Activated CD8-positive, alpha-beta T cell treated with anti-CD3 and anti-CD28 coated beads for 36 hours (primary cell): ENCODE measurements at regions not wholly inside any gene's neighbourhood (a gene's known extent, or its start where the extent isn't known, plus 50 kb on each side); places are given as distances from the start of the nearest gene placed in this dataset.
A peak's percentile ranks its signal among the peaks of the same experiment; 100 is the strongest.

Experiments used
- ATAC-seq: fragments of 200-7000 bp; cut with Tn5 transposase; one replicate; pipeline ENCODE4 v1.10.0; 2021; ENCODE audit warnings: mild to moderate bottlenecking, moderate library complexity
- CTCF ChIA-PET: fragments of 350-600 bp; sonication (Branson Sonifier 250); formaldehyde crosslinking; loops from one replicate; lab custom pipeline; 2021; ENCODE audit warnings: antibody characterized with exemption; lab: Charles Lee
- POLR2A ChIA-PET: fragments of 350-600 bp; sonication (Branson Sonifier 250); formaldehyde crosslinking; loops from one replicate; lab custom pipeline; 2021; ENCODE audit warnings: antibody characterized with exemption; lab: Charles Lee
- DNase-seq: peaks from one replicate; pipeline ENCODE4 v3.0.0-alpha.2; 2020
- H3K27ac Mint-ChIP-seq: one replicate; pipeline ENCODE4 v1.8.0; 2021; ENCODE audit warnings: mild to moderate bottlenecking, mixed read lengths
- H3K27me3 Mint-ChIP-seq: one replicate; pipeline ENCODE4 v1.8.0; 2021; ENCODE audit warnings: mixed read lengths
- H3K36me3 Mint-ChIP-seq: one replicate; pipeline ENCODE4 v1.8.0; 2021; ENCODE audit warnings: low read depth, mixed read lengths
- H3K4me1 Mint-ChIP-seq: one replicate; pipeline ENCODE4 v1.8.0; 2021; ENCODE audit warnings: low read depth, mixed read lengths
- H3K4me3 Mint-ChIP-seq: one replicate; pipeline ENCODE4 v1.8.0; 2021; ENCODE audit warnings: mild to moderate bottlenecking, moderate library complexity, mixed read lengths
- H3K9me3 Mint-ChIP-seq: one replicate; pipeline ENCODE4 v1.8.0; 2021; ENCODE audit warnings: mixed read lengths
- CTCF ChIP-seq: fragments of 200-600 bp; IDR thresholded peaks from one replicate; pipeline ENCODE4 v1.8.0; 2022; ENCODE audit warnings: antibody characterized with exemption, mild to moderate bottlenecking
- intact Hi-C: fragments of 100-400 bp; cut with micrococcal nuclease; formaldehyde crosslinking; loops from one replicate; pipeline ENCODE4 v1.10.0; 2022

- H3K27me3 Mint-ChIP-seq, result no peaks in the 10 kb centered on the region
These were observed 189.7 kb downstream of the FSCB start for GRCh38 chr14:44317441-44317746.

GRCh38 chr14:44316647-44317440 lies 190.2 kb downstream of the FSCB start:
- POLR2A ChIA-PET, result no interaction called here

More at GRCh38 chr14:44317441-44317746, 189.7 kb downstream of the FSCB start:
- no peak for TF ChIP-seq CTCF
- POLR2A ChIA-PET, result no interaction called here
- intact Hi-C loops, result no loop called here
- DNase-seq, result no peak
- Mint-ChIP-seq H3K27ac (no peak overlapping the region), H3K36me3 (no peaks in the 10 kb centered on the region), H3K4me3 (no peak overlapping the region), H3K9me3 (peaks cover 10% of the 10 kb centered on the region), H3K4me1 (no peaks in the 10 kb centered on the region)
- ATAC-seq, result no peak
- CTCF ChIA-PET, result no interaction called here

GRCh38 chr14:44309331-44309730 lies 197.8 kb downstream of the FSCB start:
- CTCF ChIA-PET, result no interaction called here

More at GRCh38 chr14:44316647-44317440, 190.2 kb downstream of the FSCB start:
- H3K4me3 Mint-ChIP-seq, result no peak overlapping the region
- no peak overlapping the region for H3K27ac Mint-ChIP-seq
- H3K4me1 Mint-ChIP-seq, result no peaks in the 10 kb centered on the region
- CTCF ChIA-PET, result no interaction called here
- ATAC-seq (peak; percentile 94), DNase-seq (peak; percentile 55)
- intact Hi-C loops, result no loop called here
- peaks cover 10% of the 10 kb centered on the region for H3K9me3 Mint-ChIP-seq
- no peaks in the 10 kb centered on the region for H3K27me3 Mint-ChIP-seq
- H3K36me3 Mint-ChIP-seq, result no peaks in the 10 kb centered on the region
- no peak for TF ChIP-seq CTCF

GRCh38 chr14:44300916-44301315 lies 206.2 kb downstream of the FSCB start:
- Mint-ChIP-seq H3K27me3 (no peaks in the 10 kb centered on the region), H3K27ac (no peak overlapping the region), H3K9me3 (peaks cover 7% of the 10 kb centered on the region), H3K4me1 (no peaks in the 10 kb centered on the region), H3K4me3 (no peak overlapping the region), H3K36me3 (no peaks in the 10 kb centered on the region)
- DNase-seq, result no peak
- ChIA-PET CTCF (no interaction called here), POLR2A (no interaction called here)
- TF ChIP-seq CTCF, result no peak
- intact Hi-C loops, result no loop called here
- ATAC-seq, result no peak

More at GRCh38 chr14:44309331-44309730, 197.8 kb downstream of the FSCB start:
- H3K9me3 Mint-ChIP-seq, result peaks cover 10% of the 10 kb centered on the region
- POLR2A ChIA-PET, result no interaction called here
- DNase-seq, result no peak
- no peak for TF ChIP-seq CTCF
- intact Hi-C loops, result no loop called here
- H3K4me1 Mint-ChIP-seq, result no peaks in the 10 kb centered on the region
- H3K36me3 Mint-ChIP-seq, result no peaks in the 10 kb centered on the region
- ATAC-seq, result no peak
- H3K27me3 Mint-ChIP-seq, result no peaks in the 10 kb centered on the region
- no peak overlapping the region for H3K4me3 Mint-ChIP-seq
- H3K27ac Mint-ChIP-seq, result no peak overlapping the region

- no peak for TF ChIP-seq CTCF
- Mint-ChIP-seq H3K9me3 (peaks cover 12% of the 10 kb centered on the region), H3K27me3 (no peaks in the 10 kb centered on the region), H3K4me1 (no peaks in the 10 kb centered on the region), H3K36me3 (no peaks in the 10 kb centered on the region), H3K27ac (no peak overlapping the region), H3K4me3 (no peak overlapping the region)
- DNase-seq (no peak), ATAC-seq (no peak)
- ChIA-PET CTCF (no interaction called here), POLR2A (no interaction called here)
- intact Hi-C loops, result no loop called here
These were observed 209.6 kb downstream of the FSCB start for GRCh38 chr14:44297437-44297836.
